Cerebellar cortex (tissue), 1 donor: ENCODE measurements at regions not wholly inside any gene's neighbourhood (a gene's known extent, or its start where the extent isn't known, plus 50 kb on each side); places are given as distances from the start of the nearest gene placed in this dataset.
"Not testable (repeated sequence)": the region's sequence is repeated elsewhere in the genome, so short reads cannot be mapped to it uniquely, and the experiment has no call there.

ENCODE experiments used
- DNase-seq: peaks from one replicate; pipeline ENCODE4 v3.0.0-alpha.2; 2015; ENCODE audit warnings: low spot score

DNA sequence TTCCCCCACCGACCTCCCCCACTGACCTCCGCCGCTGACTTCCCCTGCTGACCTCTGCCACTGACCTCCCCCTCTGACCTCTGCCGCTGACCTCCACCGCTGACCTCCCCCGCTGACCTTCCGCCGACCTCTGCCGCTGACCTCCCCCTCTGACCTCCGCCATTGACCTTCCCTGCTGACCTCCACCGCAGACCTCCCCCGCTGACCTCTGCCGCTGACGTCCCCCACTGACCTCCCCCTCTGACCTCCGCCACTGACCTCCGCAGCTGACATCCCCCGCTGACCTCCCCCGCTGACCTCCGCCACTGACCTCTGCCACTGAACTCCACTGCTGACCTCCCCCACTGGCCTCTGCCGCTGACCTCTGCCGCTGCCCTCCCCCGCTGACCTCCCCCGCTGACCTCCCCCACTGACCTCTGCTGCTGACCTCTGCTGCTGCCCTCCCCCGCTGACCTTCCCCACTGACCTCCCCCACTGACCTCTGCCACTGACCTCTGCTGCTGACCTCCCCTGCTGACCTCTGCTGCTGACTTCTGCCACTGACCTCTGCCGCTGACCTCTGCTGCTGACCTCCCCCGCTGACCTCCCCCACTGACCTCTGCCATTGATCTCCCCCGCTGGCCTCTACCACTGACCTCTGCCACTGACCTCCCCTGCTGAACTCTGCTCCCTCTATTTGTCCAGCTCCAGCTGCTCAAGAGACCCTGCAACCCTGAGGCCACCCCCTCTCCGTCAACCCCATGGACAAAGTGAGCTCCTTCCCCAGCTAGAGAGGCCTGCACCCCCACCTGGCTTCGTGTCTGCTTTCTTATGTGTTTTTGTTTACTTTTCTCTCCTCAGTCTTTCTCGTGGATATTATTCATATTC lies 91.4 kb upstream of the AFDN start:
- DNase-seq = no peak

- no peak for DNase-seq
These were observed 90.8 kb upstream of the AFDN start for GRCh38 chr6:167735951-167736288.

- no peak for DNase-seq
These were observed 90.1 kb upstream of the AFDN start for GRCh38 chr6:167736486-167737204.

GRCh38 chr6:167737205-167737830 lies 89.4 kb upstream of the AFDN start:
- no peak for DNase-seq

GRCh38 chr6:167738386-167738785 lies 88.3 kb upstream of the AFDN start:
- DNase-seq = no peak

- DNase-seq = no peak
These were observed 86.8 kb upstream of the AFDN start for GRCh38 chr6:167739721-167740475.

DNA sequence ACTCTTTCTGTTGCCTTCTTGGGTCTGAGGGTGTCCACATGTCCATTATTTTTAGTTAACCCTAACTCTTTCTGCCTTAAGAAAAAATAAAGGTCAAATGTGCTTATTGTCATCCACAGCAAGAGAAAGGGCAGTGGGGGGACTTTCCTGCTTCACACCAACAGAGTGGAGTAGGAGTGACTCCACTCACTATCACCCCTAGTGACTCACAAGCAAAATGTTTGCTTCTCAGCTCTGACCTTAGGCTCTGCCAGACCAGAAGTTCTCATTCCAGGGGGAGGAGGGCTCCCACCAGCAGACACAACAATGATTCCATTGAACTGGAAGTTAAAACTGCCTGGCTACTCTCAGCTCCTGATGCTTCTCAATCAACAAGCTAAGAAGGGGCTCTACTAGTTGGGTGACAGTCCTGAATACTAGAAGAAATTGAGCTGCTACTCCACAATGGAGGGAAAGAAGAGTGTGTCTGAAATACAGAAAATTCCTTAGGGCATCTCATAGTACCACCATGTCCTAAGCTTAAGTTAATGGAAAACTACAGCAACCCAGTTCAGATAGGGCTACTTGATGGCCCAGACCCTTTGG lies 83.9 kb upstream of the AFDN start:
- DNase-seq = no peak

- DNase-seq = no peak
These were observed 81.7 kb upstream of the AFDN start for GRCh38 chr6:167744681-167745669.

DNA sequence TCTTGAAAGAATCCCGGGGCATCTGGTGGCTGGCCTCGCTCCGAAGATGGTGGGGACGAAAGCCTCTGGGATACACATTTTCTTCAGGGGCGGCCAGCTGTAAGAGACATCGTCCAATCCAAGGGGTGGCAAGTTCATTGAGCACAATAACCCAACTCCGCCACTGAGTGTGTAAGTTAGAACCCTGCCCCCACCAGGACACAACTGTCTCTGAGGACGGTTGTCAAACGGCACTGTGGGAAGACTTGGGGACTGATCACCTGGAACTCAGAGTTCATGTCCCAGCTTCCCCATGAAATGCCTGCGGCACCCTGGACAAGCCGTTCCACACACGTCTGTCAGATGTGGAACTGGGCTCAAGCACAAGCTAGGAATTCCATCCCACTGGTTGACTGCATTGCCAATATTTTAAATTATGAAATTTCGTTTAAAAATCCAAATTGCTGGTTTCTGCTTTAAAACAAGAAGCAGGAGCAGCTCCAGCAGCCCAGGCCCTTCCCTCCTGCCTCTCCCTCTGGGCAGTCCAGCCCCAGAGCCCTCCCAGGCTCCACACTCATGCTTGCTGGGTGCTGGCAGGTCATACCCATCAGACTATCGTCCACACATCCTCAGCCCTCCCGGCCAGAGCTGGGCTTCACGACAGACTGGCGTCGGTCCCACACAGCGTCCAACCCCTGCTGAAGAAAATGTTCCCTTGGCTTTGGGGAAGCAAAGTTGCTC lies 80.9 kb upstream of the AFDN start:
- DNase-seq = no peak

DNA sequence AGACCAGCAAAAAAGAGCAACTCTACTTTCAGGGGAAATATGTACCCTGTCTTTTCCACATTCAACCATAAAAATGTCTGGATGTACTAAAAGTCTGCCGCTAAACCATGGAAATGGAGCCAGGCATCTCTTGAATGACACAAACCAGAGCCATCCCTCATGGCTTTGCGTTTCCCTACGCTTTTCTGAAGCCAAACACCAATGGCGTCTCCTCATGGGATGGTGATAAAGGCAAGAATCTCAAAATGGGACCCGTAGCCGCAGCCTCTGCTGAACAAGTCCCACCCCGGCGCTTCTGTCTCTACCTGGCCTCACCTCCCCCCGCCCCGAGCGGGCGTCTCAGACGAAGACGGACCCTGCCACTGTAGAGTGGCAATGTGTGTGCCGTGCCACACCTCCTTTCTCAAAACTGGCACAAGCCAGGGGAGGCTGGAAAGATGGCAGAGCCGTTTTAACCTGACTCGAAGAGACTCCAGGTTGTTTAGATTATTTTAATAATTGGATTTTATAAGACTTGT lies 80.3 kb upstream of the AFDN start:
- DNase-seq = no peak

- no peak for DNase-seq
These were observed 79.7 kb upstream of the AFDN start for GRCh38 chr6:167746975-167747374.

DNA sequence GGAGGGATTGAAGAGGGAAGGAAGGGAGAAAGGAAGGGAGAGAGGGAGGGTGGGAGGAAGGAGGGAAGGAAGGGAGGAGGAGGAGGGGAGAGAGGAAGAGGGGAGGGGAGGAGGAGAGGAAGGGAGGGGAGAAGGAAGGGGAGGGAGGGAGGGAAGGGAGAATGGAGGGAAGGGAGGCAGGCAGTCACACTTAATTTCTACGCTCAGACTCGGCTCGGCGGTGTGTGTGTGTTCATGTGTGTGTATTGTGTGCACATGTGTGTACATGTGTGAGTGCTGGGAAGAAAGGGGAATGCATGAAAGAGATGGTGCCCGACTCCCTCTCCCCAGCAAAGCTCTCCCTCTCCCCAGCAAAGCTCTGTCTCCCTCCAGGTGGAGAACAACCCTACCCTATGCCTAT lies 79.1 kb upstream of the AFDN start:
- DNase-seq = no peak

GRCh38 chr6:167748046-167748445 lies 78.7 kb upstream of the AFDN start:
- no peak for DNase-seq

- no peak for DNase-seq
These were observed 78.0 kb upstream of the AFDN start for GRCh38 chr6:167748458-167749379.

- DNase-seq = peak; percentile 96
These were observed 75.8 kb upstream of the AFDN start for GRCh38 chr6:167750956-167751358.

- DNase-seq = no peak
These were observed 75.1 kb upstream of the AFDN start for GRCh38 chr6:167751579-167752115.

DNA sequence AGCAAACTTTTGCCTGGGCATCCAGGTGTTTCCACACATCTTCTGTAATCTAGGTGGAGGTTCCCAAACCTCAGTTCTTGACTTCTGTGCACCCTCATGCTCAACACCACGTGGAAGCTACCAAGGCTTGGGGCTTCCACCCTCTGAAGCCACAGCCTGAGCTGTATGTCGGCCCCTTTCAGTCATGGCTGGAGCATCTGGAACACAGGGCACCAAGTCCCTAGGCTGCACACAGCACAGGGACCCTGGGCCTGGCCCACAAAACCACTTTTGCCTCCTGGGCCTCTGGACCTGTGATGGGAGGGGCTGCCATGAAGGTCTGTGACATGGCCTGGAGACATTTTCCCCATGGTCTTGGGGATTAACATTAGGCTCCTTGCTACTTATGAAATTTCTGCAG lies 73.4 kb upstream of the AFDN start:
- DNase-seq = not testable (repeated sequence)

- DNase-seq = no peak
These were observed 72.0 kb upstream of the AFDN start for GRCh38 chr6:167754691-167755090.
